PC-3 (cell line): ENCODE measurements at regions not wholly inside any gene's neighbourhood (a gene's known extent, or its start where the extent isn't known, plus 50 kb on each side); places are given as distances from the start of the nearest gene placed in this dataset.

Experiments
- ATAC-seq: fragments of 200-7000 bp; cut with Tn5 transposase; 2 replicates; pipeline ENCODE4 v1.9.1; 2020; ENCODE audit warnings: mild to moderate bottlenecking, moderate library complexity
- BruUV-seq: library from RNA; stranded (reverse); fragments of 400-500 nt; replicated peaks from 2 replicates; lab custom pipeline; 2021; lab: Mats Ljungman, UMichigan
- CTCF ChIA-PET: fragments of 300-600 bp; sonication (Branson Sonifier 250); formaldehyde crosslinking; loops from one replicate; lab custom pipeline; 2022; ENCODE audit warnings: antibody characterized with exemption; lab: Charles Lee
- POLR2A ChIA-PET: fragments of 300-600 bp; sonication (Branson Sonifier 250); formaldehyde crosslinking; loops from one replicate; lab custom pipeline; 2022; ENCODE audit warnings: antibody characterized with exemption; ENCODE audit not compliant: unreplicated experiment; lab: Charles Lee
- DNase-seq: peaks from one replicate; pipeline ENCODE4 v3.0.0-alpha.2; 2015
- H2AFZ ChIP-seq: fragments of 300-600 bp; sonication (generic); 2 replicates; pipeline ENCODE4 v1.6.0; 2016; ENCODE audit warnings: antibody characterized with exemption, low read length
- H3F3A ChIP-seq: fragments of 300-600 bp; sonication (generic); one replicate; pipeline ENCODE4 v1.6.0; 2017; ENCODE audit warnings: antibody characterized with exemption, low read length, control low read depth, mild to moderate bottlenecking; ENCODE audit not compliant: unreplicated experiment
- H3K27ac ChIP-seq: fragments of 300-600 bp; sonication (generic); 2 replicates; pipeline ENCODE4 v1.5.1; 2016; ENCODE audit warnings: mild to moderate bottlenecking, low read length
- H3K27me3 ChIP-seq: fragments of 300-600 bp; sonication (generic); 2 replicates; pipeline ENCODE4 v1.6.1; 2016; ENCODE audit warnings: low read length, mixed read lengths
- H3K36me3 ChIP-seq: fragments of 300-600 bp; sonication (generic); 2 replicates; pipeline ENCODE4 v1.6.1; 2016; ENCODE audit warnings: low read depth, mixed run types, low read length, mixed read lengths
- H3K4me1 ChIP-seq: fragments of 300-600 bp; sonication (generic); 2 replicates; pipeline ENCODE4 v1.5.1; 2016; ENCODE audit warnings: low read length; ENCODE audit not compliant: insufficient read depth
- H3K4me2 ChIP-seq: fragments of 300-600 bp; sonication (generic); 2 replicates; pipeline ENCODE4 v1.6.0; 2016; ENCODE audit warnings: low read length
- H3K4me3 ChIP-seq: fragments of 300-600 bp; sonication (generic); 2 replicates; pipeline ENCODE4 v1.5.1; 2016; ENCODE audit warnings: mild to moderate bottlenecking, low read length, mixed read lengths
- H3K79me2 ChIP-seq: fragments of 300-600 bp; sonication (generic); 2 replicates; pipeline ENCODE4 v1.6.1; 2017; ENCODE audit warnings: low read length, mixed read lengths
- H3K9ac ChIP-seq: fragments of 300-600 bp; sonication (generic); 2 replicates; pipeline ENCODE4 v1.6.0; 2016; ENCODE audit warnings: mild to moderate bottlenecking, low read length
- H3K9me2 ChIP-seq: fragments of 300-600 bp; sonication (generic); replicated peaks from 2 replicates; pipeline ENCODE4 v1.6.1; 2016; ENCODE audit warnings: mixed run types, low read length, mixed read lengths
- H3K9me3 ChIP-seq: fragments of 300-600 bp; sonication (generic); 2 replicates; pipeline ENCODE4 v1.6.1; 2016; ENCODE audit warnings: low read length, mixed read lengths
- H4K20me1 ChIP-seq: fragments of 300-600 bp; sonication (generic); 2 replicates; pipeline ENCODE4 v1.6.1; 2016; ENCODE audit warnings: low read length, mixed read lengths
- CTCF ChIP-seq: fragments of 300-600 bp; sonication (generic); conservative IDR thresholded peaks from 2 replicates; pipeline ENCODE4 v1.5.1; 2017; ENCODE audit warnings: antibody characterized with exemption, low read depth, mild to moderate bottlenecking, low read length
- EZH2 ChIP-seq: fragments of 300-600 bp; sonication (generic); IDR thresholded peaks from one replicate; pipeline ENCODE4 v1.6.1; 2017; ENCODE audit warnings: antibody characterized with exemption, mild to moderate bottlenecking, low read length; ENCODE audit not compliant: unreplicated experiment
- EZH2phosphoT487 ChIP-seq: fragments of 300-600 bp; sonication (generic); IDR thresholded peaks from 2 replicates; pipeline ENCODE4 v1.6.1; 2018; ENCODE audit warnings: mild to moderate bottlenecking, antibody characterized with exemption, low read length, borderline replicate concordance
- intact Hi-C: fragments of 100-400 bp; cut with micrococcal nuclease; formaldehyde crosslinking; loops from 2 replicates; pipeline ENCODE4 v1.9.0; 2023

GRCh38 chr6:134628154-134628553 is 310.2 kb upstream of the SGK1 start:
- H3K9me2 ChIP-seq, result no peaks in the 10 kb centered on the region
- no peaks in the 10 kb centered on the region for H3K27me3 ChIP-seq
- DNase-seq (no peak), ATAC-seq (no peak)
- no TSS peak for BruUV-seq
- CTCF ChIA-PET, result interaction anchor here (0.6 kb wide), 1 partner anchor 265 kb away, joined by 3 read pairs; no protein-coding TSS in a partner anchor
- H3K27ac ChIP-seq, result no peak overlapping the region
- POLR2A ChIA-PET, result interaction anchor here (0.6 kb wide), 1 partner anchor 160 kb away, joined by 3 read pairs; no protein-coding TSS in a partner anchor
- intact Hi-C loops, result no loop called here
- no peaks in the 10 kb centered on the region for H4K20me1 ChIP-seq
- TF ChIP-seq EZH2phosphoT487 (no peak), EZH2 (no peak), CTCF (no peak)
- no peaks in the 10 kb centered on the region for H3K36me3 ChIP-seq
- H3K4me2 ChIP-seq, result no peak overlapping the region
- no peak overlapping the region for H2AFZ ChIP-seq
- H3F3A ChIP-seq, result no peaks in the 10 kb centered on the region
- H3K9ac ChIP-seq, result no peak overlapping the region
- no peaks in the 10 kb centered on the region for H3K9me3 ChIP-seq
- H3K4me1 ChIP-seq, result no peaks in the 10 kb centered on the region
- H3K4me3 ChIP-seq, result no peak overlapping the region
- no peaks in the 10 kb centered on the region for H3K79me2 ChIP-seq

- ATAC-seq, result no peak
Observed at GRCh38 chr6:134627707-134628106, 309.8 kb upstream of the SGK1 start.

More at GRCh38 chr6:134627707-134628106, 309.8 kb upstream of the SGK1 start:
- no peaks in the 10 kb centered on the region for H3K9me3 ChIP-seq
- no peak overlapping the region for H3K9ac ChIP-seq
- no peaks in the 10 kb centered on the region for H3K79me2 ChIP-seq
- H3K4me3 ChIP-seq, result no peak overlapping the region
- DNase-seq, result no peak
- no peak overlapping the region for H2AFZ ChIP-seq
- TF ChIP-seq EZH2 (no peak), EZH2phosphoT487 (no peak), CTCF (no peak)
- intact Hi-C loops, result no loop called here
- no peak overlapping the region for H3K27ac ChIP-seq
- ChIA-PET CTCF (interaction anchor here (0.6 kb wide), 1 partner anchor 264 kb away, joined by 3 read pairs; no protein-coding TSS in a partner anchor), POLR2A (interaction anchor here (0.6 kb wide), 1 partner anchor 159 kb away, joined by 3 read pairs; no protein-coding TSS in a partner anchor)
- H3K36me3 ChIP-seq, result no peaks in the 10 kb centered on the region
- no peaks in the 10 kb centered on the region for H3K9me2 ChIP-seq
- no peaks in the 10 kb centered on the region for H3K27me3 ChIP-seq
- no peaks in the 10 kb centered on the region for H3F3A ChIP-seq
- H4K20me1 ChIP-seq, result no peaks in the 10 kb centered on the region
- BruUV-seq, result no TSS peak
- no peak overlapping the region for H3K4me2 ChIP-seq
- H3K4me1 ChIP-seq, result no peaks in the 10 kb centered on the region
